PC-3 (cell line): ENCODE measurements at regions not wholly inside any gene's neighbourhood (a gene's known extent, or its start where the extent isn't known, plus 50 kb on each side); places are given as distances from the start of the nearest gene placed in this dataset.

ENCODE experiments used
- ATAC-seq: fragments of 200-7000 bp; cut with Tn5 transposase; 2 replicates; pipeline ENCODE4 v1.9.1; 2020; ENCODE audit warnings: mild to moderate bottlenecking, moderate library complexity
- BruUV-seq: library from RNA; stranded (reverse); fragments of 400-500 nt; replicated peaks from 2 replicates; lab custom pipeline; 2021; lab: Mats Ljungman, UMichigan
- CTCF ChIA-PET: fragments of 300-600 bp; sonication (Branson Sonifier 250); formaldehyde crosslinking; loops from one replicate; lab custom pipeline; 2022; ENCODE audit warnings: antibody characterized with exemption; lab: Charles Lee
- POLR2A ChIA-PET: fragments of 300-600 bp; sonication (Branson Sonifier 250); formaldehyde crosslinking; loops from one replicate; lab custom pipeline; 2022; ENCODE audit warnings: antibody characterized with exemption; ENCODE audit not compliant: unreplicated experiment; lab: Charles Lee
- DNase-seq: peaks from one replicate; pipeline ENCODE4 v3.0.0-alpha.2; 2015
- H2AFZ ChIP-seq: fragments of 300-600 bp; sonication (generic); 2 replicates; pipeline ENCODE4 v1.6.0; 2016; ENCODE audit warnings: antibody characterized with exemption, low read length
- H3F3A ChIP-seq: fragments of 300-600 bp; sonication (generic); one replicate; pipeline ENCODE4 v1.6.0; 2017; ENCODE audit warnings: antibody characterized with exemption, low read length, control low read depth, mild to moderate bottlenecking; ENCODE audit not compliant: unreplicated experiment
- H3K27ac ChIP-seq: fragments of 300-600 bp; sonication (generic); 2 replicates; pipeline ENCODE4 v1.5.1; 2016; ENCODE audit warnings: mild to moderate bottlenecking, low read length
- H3K27me3 ChIP-seq: fragments of 300-600 bp; sonication (generic); 2 replicates; pipeline ENCODE4 v1.6.1; 2016; ENCODE audit warnings: low read length, mixed read lengths
- H3K36me3 ChIP-seq: fragments of 300-600 bp; sonication (generic); 2 replicates; pipeline ENCODE4 v1.6.1; 2016; ENCODE audit warnings: low read depth, mixed run types, low read length, mixed read lengths
- H3K4me1 ChIP-seq: fragments of 300-600 bp; sonication (generic); 2 replicates; pipeline ENCODE4 v1.5.1; 2016; ENCODE audit warnings: low read length; ENCODE audit not compliant: insufficient read depth
- H3K4me2 ChIP-seq: fragments of 300-600 bp; sonication (generic); 2 replicates; pipeline ENCODE4 v1.6.0; 2016; ENCODE audit warnings: low read length
- H3K4me3 ChIP-seq: fragments of 300-600 bp; sonication (generic); 2 replicates; pipeline ENCODE4 v1.5.1; 2016; ENCODE audit warnings: mild to moderate bottlenecking, low read length, mixed read lengths
- H3K79me2 ChIP-seq: fragments of 300-600 bp; sonication (generic); 2 replicates; pipeline ENCODE4 v1.6.1; 2017; ENCODE audit warnings: low read length, mixed read lengths
- H3K9ac ChIP-seq: fragments of 300-600 bp; sonication (generic); 2 replicates; pipeline ENCODE4 v1.6.0; 2016; ENCODE audit warnings: mild to moderate bottlenecking, low read length
- H3K9me2 ChIP-seq: fragments of 300-600 bp; sonication (generic); replicated peaks from 2 replicates; pipeline ENCODE4 v1.6.1; 2016; ENCODE audit warnings: mixed run types, low read length, mixed read lengths
- H3K9me3 ChIP-seq: fragments of 300-600 bp; sonication (generic); 2 replicates; pipeline ENCODE4 v1.6.1; 2016; ENCODE audit warnings: low read length, mixed read lengths
- H4K20me1 ChIP-seq: fragments of 300-600 bp; sonication (generic); 2 replicates; pipeline ENCODE4 v1.6.1; 2016; ENCODE audit warnings: low read length, mixed read lengths
- CTCF ChIP-seq: fragments of 300-600 bp; sonication (generic); conservative IDR thresholded peaks from 2 replicates; pipeline ENCODE4 v1.5.1; 2017; ENCODE audit warnings: antibody characterized with exemption, low read depth, mild to moderate bottlenecking, low read length
- EZH2 ChIP-seq: fragments of 300-600 bp; sonication (generic); IDR thresholded peaks from one replicate; pipeline ENCODE4 v1.6.1; 2017; ENCODE audit warnings: antibody characterized with exemption, mild to moderate bottlenecking, low read length; ENCODE audit not compliant: unreplicated experiment
- EZH2phosphoT487 ChIP-seq: fragments of 300-600 bp; sonication (generic); IDR thresholded peaks from 2 replicates; pipeline ENCODE4 v1.6.1; 2018; ENCODE audit warnings: mild to moderate bottlenecking, antibody characterized with exemption, low read length, borderline replicate concordance
- intact Hi-C: fragments of 100-400 bp; cut with micrococcal nuclease; formaldehyde crosslinking; loops from 2 replicates; pipeline ENCODE4 v1.9.0; 2023

GRCh38 chr12:107986183-107986582 is 142.9 kb upstream of the WSCD2 start:
- no peak for ATAC-seq
- Histone ChIP-seq H4K20me1 (no peaks in the 10 kb centered on the region), H2AFZ (no peak overlapping the region), H3K27me3 (peaks cover 4% of the 10 kb centered on the region; the same call in 1 of the 2 replicates), H3K36me3 (no peaks in the 10 kb centered on the region), H3K4me2 (no peak overlapping the region), H3K9me2 (no peaks in the 10 kb centered on the region), H3K9me3 (no peaks in the 10 kb centered on the region), H3F3A (no peaks in the 10 kb centered on the region), H3K27ac (no peak overlapping the region), H3K4me1 (peaks cover 7% of the 10 kb centered on the region; the same call in 1 of the 2 replicates), H3K79me2 (no peaks in the 10 kb centered on the region), H3K4me3 (no peak overlapping the region), H3K9ac (no peak overlapping the region)
- POLR2A ChIA-PET, result interaction anchor here (0.7 kb wide), 1 partner anchor 24 kb away, joined by 3 read pairs; no protein-coding TSS in a partner anchor
- TF ChIP-seq CTCF, result no peak
- no peak for TF ChIP-seq EZH2phosphoT487
- no peak for TF ChIP-seq EZH2
- BruUV-seq, result no TSS peak
- CTCF ChIA-PET, result no interaction called here
- DNase-seq, result no peak
- intact Hi-C loops, result no loop called here

- Histone ChIP-seq H3K4me2 (no peak overlapping the region), H3K4me3 (no peak overlapping the region), H3K9me3 (no peaks in the 10 kb centered on the region), H3F3A (no peaks in the 10 kb centered on the region), H4K20me1 (no peaks in the 10 kb centered on the region), H3K36me3 (no peaks in the 10 kb centered on the region), H3K9ac (no peak overlapping the region), H3K4me1 (no peaks in the 10 kb centered on the region), H2AFZ (no peak overlapping the region), H3K9me2 (no peaks in the 10 kb centered on the region), H3K79me2 (no peaks in the 10 kb centered on the region), H3K27ac (no peak overlapping the region), H3K27me3 (peaks cover 7% of the 10 kb centered on the region; the same call in 1 of the 2 replicates)
- ATAC-seq, result peak; percentile 68
- intact Hi-C loops, result loop anchor here (1.0 to 10.0 kb wide), 3 partner anchors 204 to 522 kb away; no protein-coding TSS in a partner anchor
- CTCF ChIA-PET, result interaction anchor here (0.6 kb wide), 1 partner anchor 492 kb away, joined by 3 read pairs; no protein-coding TSS in a partner anchor
- TF ChIP-seq CTCF (peak; percentile 77), EZH2phosphoT487 (no peak)
- no TSS peak for BruUV-seq
- POLR2A ChIA-PET, result no interaction called here
- DNase-seq, result peak; percentile 62
Measured at GRCh38 chr12:107990325-107990724, 138.8 kb upstream of the WSCD2 start.

- no peak overlapping the region for H3K4me2 ChIP-seq
- no peak for DNase-seq
- TF ChIP-seq EZH2, result no peak
- no peak for TF ChIP-seq CTCF
- no peak for TF ChIP-seq EZH2phosphoT487
- intact Hi-C loops, result loop anchor here (10.0 kb wide), 1 partner anchor 203 kb away; no protein-coding TSS in a partner anchor
- no peak overlapping the region for H3K4me3 ChIP-seq
- no peak overlapping the region for H3K27ac ChIP-seq
- no peaks in the 10 kb centered on the region for H4K20me1 ChIP-seq
- H3F3A ChIP-seq, result no peaks in the 10 kb centered on the region
- POLR2A ChIA-PET, result interaction anchor here (0.6 kb wide), 1 partner anchor 525 kb away, joined by 3 read pairs; no protein-coding TSS in a partner anchor
- no peak overlapping the region for H3K9ac ChIP-seq
- no peak overlapping the region for H2AFZ ChIP-seq
- CTCF ChIA-PET, result no interaction called here
- BruUV-seq, result no TSS peak
- no peaks in the 10 kb centered on the region for H3K9me3 ChIP-seq
- no peaks in the 10 kb centered on the region for H3K79me2 ChIP-seq
- peaks cover 14% of the 10 kb centered on the region; the same call in 1 of the 2 replicates for H3K27me3 ChIP-seq
- no peak for ATAC-seq
- no peaks in the 10 kb centered on the region for H3K36me3 ChIP-seq
- no peaks in the 10 kb centered on the region for H3K9me2 ChIP-seq
- H3K4me1 ChIP-seq, result no peaks in the 10 kb centered on the region
Measured at GRCh38 chr12:107992029-107992428, 137.1 kb upstream of the WSCD2 start.
